ENCODE measurements at regions not wholly inside any gene's neighbourhood (a gene's known extent, or its start where the extent isn't known, plus 50 kb on each side); places are given as distances from the start of the nearest gene placed in this dataset.

DNA sequence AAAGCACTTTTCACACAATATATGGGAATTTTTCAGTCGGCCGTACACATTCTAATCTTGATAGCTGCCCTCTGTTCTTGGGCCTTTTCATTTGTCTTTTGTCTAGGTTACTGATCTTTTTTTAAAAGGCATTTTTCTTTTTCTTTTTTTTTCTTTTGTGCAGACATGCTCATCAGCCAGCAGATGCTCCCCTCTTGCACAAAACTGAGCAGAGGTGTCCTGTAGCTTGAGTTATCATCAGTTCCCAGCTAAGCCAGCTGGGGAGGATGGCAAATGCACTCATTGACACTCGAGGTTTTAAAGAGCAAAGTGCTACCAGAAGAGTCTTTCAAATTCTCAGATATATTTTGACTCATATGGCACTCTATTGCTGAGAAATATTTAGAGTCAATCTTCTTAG, 913.9 kb upstream of the SEL1L start:
- Histone ChIP-seq H4K20me1 (ENCODE audit: insufficient read depth) (no peaks in the 10 kb centered on the region), H3K4me2 (ENCODE audit: low read length) (no peak overlapping the region), H3K79me2 (replicated peaks; ENCODE audit: insufficient read depth, low read length) (no peaks in the 10 kb centered on the region), H3K36me3 (ENCODE audit: insufficient read depth, low read length) (no peaks in the 10 kb centered on the region), H2AFZ (ENCODE audit: low read depth, low read length) (no peak overlapping the region), H3K9ac (ENCODE audit: low read length) (no peak overlapping the region), H3K27me3 (ENCODE audit: insufficient read depth, low read depth, low read length) (no peaks in the 10 kb centered on the region), H3K9me3 (ENCODE audit: low read length) (no peaks in the 10 kb centered on the region), H3K4me3 (ENCODE audit: low read length) (no peak overlapping the region), H3K27ac (ENCODE audit: low read length) (no peak overlapping the region), H3K9me2 (ENCODE audit: insufficient read depth, low read length) (no peaks in the 10 kb centered on the region), H3F3A (ENCODE audit: insufficient read depth, low read length, poor library complexity, severe bottlenecking) (peaks cover 2% of the 10 kb centered on the region)
- peak; percentile 74 for TF ChIP-seq SMC3 (conservative IDR thresholded peaks at IDR 0.05; ENCODE audit: poor library complexity)
- peak; percentile 78 for TF ChIP-seq RAD21 (conservative IDR thresholded peaks at IDR 0.05)
- no peak for TF ChIP-seq POLR2AphosphoS5 (IDR thresholded peaks at IDR 0.05)
- TF ChIP-seq, protein P1, sequence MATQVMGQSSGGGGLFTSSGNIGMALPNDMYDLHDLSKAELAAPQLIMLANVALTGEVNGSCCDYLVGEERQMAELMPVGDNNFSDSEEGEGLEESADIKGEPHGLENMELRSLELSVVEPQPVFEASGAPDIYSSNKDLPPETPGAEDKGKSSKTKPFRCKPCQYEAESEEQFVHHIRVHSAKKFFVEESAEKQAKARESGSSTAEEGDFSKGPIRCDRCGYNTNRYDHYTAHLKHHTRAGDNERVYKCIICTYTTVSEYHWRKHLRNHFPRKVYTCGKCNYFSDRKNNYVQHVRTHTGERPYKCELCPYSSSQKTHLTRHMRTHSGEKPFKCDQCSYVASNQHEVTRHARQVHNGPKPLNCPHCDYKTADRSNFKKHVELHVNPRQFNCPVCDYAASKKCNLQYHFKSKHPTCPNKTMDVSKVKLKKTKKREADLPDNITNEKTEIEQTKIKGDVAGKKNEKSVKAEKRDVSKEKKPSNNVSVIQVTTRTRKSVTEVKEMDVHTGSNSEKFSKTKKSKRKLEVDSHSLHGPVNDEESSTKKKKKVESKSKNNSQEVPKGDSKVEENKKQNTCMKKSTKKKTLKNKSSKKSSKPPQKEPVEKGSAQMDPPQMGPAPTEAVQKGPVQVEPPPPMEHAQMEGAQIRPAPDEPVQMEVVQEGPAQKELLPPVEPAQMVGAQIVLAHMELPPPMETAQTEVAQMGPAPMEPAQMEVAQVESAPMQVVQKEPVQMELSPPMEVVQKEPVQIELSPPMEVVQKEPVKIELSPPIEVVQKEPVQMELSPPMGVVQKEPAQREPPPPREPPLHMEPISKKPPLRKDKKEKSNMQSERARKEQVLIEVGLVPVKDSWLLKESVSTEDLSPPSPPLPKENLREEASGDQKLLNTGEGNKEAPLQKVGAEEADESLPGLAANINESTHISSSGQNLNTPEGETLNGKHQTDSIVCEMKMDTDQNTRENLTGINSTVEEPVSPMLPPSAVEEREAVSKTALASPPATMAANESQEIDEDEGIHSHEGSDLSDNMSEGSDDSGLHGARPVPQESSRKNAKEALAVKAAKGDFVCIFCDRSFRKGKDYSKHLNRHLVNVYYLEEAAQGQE (IDR thresholded peaks at IDR 0.05; ENCODE audit: borderline replicate concordance): no peak
- TF ChIP-seq TAF1 (IDR thresholded peaks at IDR 0.05; ENCODE audit: low read depth): no peak
- no peak for TF ChIP-seq EP300 (conservative IDR thresholded peaks at IDR 0.05; ENCODE audit: poor library complexity, severe bottlenecking)
- no peak for TF ChIP-seq MXI1 (conservative IDR thresholded peaks at IDR 0.05; ENCODE audit: poor library complexity, severe bottlenecking)
- TF ChIP-seq, protein P2, sequence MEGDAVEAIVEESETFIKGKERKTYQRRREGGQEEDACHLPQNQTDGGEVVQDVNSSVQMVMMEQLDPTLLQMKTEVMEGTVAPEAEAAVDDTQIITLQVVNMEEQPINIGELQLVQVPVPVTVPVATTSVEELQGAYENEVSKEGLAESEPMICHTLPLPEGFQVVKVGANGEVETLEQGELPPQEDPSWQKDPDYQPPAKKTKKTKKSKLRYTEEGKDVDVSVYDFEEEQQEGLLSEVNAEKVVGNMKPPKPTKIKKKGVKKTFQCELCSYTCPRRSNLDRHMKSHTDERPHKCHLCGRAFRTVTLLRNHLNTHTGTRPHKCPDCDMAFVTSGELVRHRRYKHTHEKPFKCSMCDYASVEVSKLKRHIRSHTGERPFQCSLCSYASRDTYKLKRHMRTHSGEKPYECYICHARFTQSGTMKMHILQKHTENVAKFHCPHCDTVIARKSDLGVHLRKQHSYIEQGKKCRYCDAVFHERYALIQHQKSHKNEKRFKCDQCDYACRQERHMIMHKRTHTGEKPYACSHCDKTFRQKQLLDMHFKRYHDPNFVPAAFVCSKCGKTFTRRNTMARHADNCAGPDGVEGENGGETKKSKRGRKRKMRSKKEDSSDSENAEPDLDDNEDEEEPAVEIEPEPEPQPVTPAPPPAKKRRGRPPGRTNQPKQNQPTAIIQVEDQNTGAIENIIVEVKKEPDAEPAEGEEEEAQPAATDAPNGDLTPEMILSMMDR (IDR thresholded peaks at IDR 0.05; ENCODE audit: poor library complexity, severe bottlenecking): peak; percentile 74
- TF ChIP-seq EZH2 (IDR thresholded peaks at IDR 0.05; ENCODE audit: borderline replicate concordance, insufficient read depth, low read length, poor library complexity, severe bottlenecking): no peak

DNA sequence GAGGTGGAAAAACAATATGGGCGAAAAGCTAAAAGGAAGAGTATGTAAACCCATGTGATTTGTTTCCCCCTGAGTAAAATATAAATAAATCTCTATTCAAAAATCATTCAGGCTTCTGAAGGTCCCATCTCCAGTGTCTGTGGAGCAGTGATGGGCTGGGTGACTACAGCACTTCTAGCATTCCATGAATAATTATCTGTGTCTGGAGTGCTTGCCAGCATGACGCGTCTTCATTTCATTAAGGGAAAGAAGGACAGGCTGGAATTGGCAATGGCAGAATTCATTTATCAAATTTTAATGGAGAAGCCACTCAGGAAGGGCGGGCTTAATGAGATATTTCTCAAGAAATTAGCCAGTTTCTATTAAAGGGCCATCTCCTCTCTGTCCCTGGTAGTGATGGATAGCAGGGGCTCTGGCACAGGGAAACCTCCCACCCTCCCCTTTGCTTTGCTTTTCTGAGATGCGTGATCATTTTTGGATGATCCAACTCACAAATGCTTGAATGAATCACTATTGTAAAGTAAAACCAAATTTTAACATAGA, 916.3 kb upstream of the SEL1L start:
- Histone ChIP-seq H3K27ac (ENCODE audit: low read length) (no peak overlapping the region), H2AFZ (ENCODE audit: low read depth, low read length) (no peak overlapping the region), H3K27me3 (ENCODE audit: insufficient read depth, low read depth, low read length) (no peaks in the 10 kb centered on the region), H3K36me3 (ENCODE audit: insufficient read depth, low read length) (no peaks in the 10 kb centered on the region), H3K9me3 (ENCODE audit: low read length) (no peaks in the 10 kb centered on the region), H4K20me1 (ENCODE audit: insufficient read depth) (no peaks in the 10 kb centered on the region), H3K9ac (ENCODE audit: low read length) (no peak overlapping the region), H3F3A (ENCODE audit: insufficient read depth, low read length, poor library complexity, severe bottlenecking) (peaks cover 2% of the 10 kb centered on the region), H3K4me2 (ENCODE audit: low read length) (no peak overlapping the region), H3K79me2 (replicated peaks; ENCODE audit: insufficient read depth, low read length) (no peaks in the 10 kb centered on the region), H3K4me3 (ENCODE audit: low read length) (no peak overlapping the region), H3K9me2 (ENCODE audit: insufficient read depth, low read length) (no peaks in the 10 kb centered on the region)
- TF ChIP-seq POLR2AphosphoS5 (IDR thresholded peaks at IDR 0.05) (no peak), MXI1 (conservative IDR thresholded peaks at IDR 0.05; ENCODE audit: poor library complexity, severe bottlenecking) (no peak), SMC3 (conservative IDR thresholded peaks at IDR 0.05; ENCODE audit: poor library complexity) (no peak), TAF1 (IDR thresholded peaks at IDR 0.05; ENCODE audit: low read depth) (no peak), RAD21 (conservative IDR thresholded peaks at IDR 0.05) (no peak), EP300 (conservative IDR thresholded peaks at IDR 0.05; ENCODE audit: poor library complexity, severe bottlenecking) (no peak), EZH2 (IDR thresholded peaks at IDR 0.05; ENCODE audit: borderline replicate concordance, insufficient read depth, low read length, poor library complexity, severe bottlenecking) (no peak)
- TF ChIP-seq, protein P1 (IDR thresholded peaks at IDR 0.05; ENCODE audit: borderline replicate concordance): no peak
- TF ChIP-seq, protein P2 (IDR thresholded peaks at IDR 0.05; ENCODE audit: poor library complexity, severe bottlenecking): no peak
